ENCODE measurements at regions not wholly inside any gene's neighbourhood (a gene's known extent, or its start where the extent isn't known, plus 50 kb on each side); places are given as distances from the start of the nearest gene placed in this dataset.

DNA sequence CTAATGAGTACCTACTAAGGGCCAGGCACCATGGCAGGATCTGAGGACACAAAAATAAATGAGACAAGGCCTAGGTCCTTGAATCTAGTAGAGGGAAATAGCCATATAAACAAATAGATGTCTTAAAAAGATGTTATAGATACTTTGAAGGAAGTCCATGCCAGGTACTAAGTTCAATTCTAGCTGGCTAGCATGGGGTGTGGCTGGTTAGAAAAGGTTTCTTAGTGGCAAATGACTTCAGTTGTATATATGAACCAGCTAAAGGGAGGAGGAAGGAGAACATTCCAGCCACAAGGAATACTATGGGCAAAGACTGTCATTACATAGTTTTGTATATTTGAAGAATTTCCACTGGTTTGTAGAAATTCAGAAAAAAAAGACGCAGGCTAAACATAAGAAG, 133.6 kb upstream of the BMP4 start:
- DNase-seq (ENCODE audit: low read depth), result no peak

DNA sequence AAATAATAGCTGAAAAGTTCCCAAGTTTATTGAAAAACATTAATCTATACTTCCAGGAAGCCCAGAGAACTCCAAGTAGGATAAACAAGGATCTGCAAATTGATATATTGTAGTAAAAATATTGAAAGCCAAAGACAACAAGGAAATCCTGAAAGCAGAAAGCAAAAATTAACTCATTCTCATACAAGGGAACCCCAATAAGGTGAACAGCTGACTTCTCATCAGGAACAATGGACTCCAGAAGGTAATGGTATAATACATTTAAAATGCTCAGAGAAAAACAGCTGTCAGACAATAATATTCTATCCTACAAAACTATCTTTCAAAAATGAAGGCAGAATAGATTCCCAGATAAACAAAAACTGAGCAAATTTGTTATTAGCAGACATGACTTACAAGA, 138.1 kb upstream of the BMP4 start:
- no peak for DNase-seq (ENCODE audit: low read depth)

GRCh38 chr14:54098536-54098935, 141.9 kb upstream of the BMP4 start:
- DNase-seq (ENCODE audit: low read depth), result no peak

GRCh38 chr14:54102051-54102456, 145.4 kb upstream of the BMP4 start:
- DNase-seq (ENCODE audit: low read depth), result no peak

GRCh38 chr14:54102530-54102929, 145.9 kb upstream of the BMP4 start:
- no peak for DNase-seq (ENCODE audit: low read depth)

DNA sequence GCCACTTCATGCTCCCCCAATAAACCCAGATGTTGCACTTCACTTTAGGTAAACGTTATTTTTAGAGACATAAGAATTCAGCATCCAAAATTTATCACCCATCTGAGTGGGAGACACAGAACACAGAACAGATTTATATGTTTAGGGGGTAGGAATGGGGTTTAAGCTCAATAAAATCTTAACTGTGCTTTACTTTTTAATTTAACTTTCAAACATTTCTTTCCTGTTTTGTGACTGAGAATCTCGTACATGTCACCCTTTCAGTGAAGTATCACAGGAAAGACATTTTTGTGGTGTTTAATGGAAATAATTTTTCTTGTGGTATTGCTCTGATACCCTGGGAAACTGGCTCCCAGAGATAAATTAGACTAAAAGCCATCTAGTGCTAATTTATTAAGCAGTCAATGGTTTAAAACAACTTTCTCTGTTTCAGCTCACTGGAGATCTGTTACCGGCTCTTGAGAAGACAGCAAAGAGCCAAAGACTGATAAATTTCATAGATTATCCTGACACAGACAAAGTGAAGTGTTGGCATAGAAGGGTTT, 148.0 kb upstream of the BMP4 start:
- no peak for DNase-seq (ENCODE audit: low read depth)

GRCh38 chr14:54105406-54105805, 148.8 kb upstream of the BMP4 start:
- no peak for DNase-seq (ENCODE audit: low read depth)

DNA sequence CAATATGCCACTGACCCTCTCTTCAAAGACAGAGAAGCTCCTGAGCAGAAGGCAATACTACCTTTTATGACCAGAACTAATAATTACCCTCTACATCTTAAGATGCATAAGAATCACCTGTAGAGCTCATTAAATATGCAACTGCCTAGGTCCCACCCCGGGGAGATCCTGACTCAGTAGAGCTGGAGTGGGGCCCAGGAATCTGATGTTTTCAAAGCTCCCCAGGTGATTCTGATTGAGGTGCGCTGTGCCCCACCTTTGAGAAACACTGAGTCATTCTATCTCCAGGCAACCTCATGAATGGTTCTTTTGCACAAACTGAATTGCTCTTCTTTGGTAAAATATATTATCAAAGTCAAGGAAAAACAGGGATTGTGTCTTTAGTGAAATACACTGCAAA, 149.3 kb upstream of the BMP4 start:
- no peak for DNase-seq (ENCODE audit: low read depth)

- peak; percentile 29 for DNase-seq (ENCODE audit: low read depth)
These were observed 150.2 kb upstream of the BMP4 start for GRCh38 chr14:54106661-54107377.

GRCh38 chr14:54108481-54109471, 152.2 kb upstream of the BMP4 start:
- DNase-seq (ENCODE audit: low read depth), result peak; percentile 73

DNA sequence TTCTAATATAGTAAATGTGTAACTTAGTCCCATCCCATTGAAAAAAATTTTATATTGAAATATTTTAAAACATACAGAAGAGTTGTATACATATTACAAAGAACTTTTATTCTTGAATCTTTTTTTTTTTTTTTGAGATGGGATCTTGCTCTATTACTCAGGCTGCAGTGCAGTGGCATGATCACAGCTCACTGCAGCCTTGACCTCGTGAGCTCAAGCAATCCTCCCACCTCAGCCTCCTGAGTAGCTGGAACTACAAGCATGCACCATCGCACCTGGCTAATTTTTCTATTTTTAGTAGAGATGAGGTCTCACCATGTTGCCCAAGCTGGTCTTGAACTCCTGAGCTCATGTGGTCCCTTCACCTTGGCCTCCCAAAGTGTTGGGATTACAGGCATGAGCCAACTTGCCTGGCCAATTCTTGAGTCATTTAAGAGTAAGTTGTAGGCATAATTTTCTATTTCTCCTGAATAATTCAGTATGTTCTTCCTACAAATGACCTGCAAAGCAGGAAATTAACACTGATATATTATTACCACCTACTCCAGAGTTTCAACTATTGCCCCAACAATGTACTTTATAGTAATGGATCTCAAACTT, 153.0 kb upstream of the BMP4 start:
- no peak for DNase-seq (ENCODE audit: low read depth)

- DNase-seq (ENCODE audit: low read depth), result no peak
These were observed 158.3 kb upstream of the BMP4 start for GRCh38 chr14:54114941-54115340.

DNA sequence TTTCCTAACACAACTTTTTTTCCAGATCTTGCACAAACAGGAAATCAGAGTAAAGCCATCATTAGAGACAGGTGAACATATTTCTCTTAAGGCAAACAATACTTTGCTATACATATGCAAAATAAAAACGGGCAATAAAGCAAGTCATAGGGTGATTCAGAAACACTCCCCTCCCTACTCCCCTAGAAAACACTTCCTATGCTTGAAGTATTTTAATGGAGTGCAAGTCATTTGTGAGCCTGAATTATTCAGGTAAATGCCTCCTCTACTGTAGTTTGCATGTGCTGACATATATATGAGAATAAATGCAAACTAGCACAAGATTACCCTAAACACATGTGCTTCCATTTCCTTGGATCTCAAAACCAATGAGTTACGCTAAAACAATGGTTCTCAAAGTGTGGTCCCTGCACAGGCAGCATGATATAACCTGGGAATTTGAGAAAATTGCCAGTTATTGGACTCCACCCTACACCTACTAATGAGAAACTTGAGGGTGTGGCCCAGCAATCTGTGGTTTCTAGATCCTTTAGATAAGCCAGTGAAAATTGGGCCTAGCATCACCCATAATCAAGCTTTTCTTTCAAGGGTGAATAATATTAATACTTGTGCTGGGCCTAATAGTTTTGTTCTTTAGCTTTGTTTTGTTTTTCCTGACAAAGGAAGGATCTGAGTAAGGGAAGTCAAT, 159.7 kb upstream of the BMP4 start:
- DNase-seq (ENCODE audit: low read depth), result no peak

DNA sequence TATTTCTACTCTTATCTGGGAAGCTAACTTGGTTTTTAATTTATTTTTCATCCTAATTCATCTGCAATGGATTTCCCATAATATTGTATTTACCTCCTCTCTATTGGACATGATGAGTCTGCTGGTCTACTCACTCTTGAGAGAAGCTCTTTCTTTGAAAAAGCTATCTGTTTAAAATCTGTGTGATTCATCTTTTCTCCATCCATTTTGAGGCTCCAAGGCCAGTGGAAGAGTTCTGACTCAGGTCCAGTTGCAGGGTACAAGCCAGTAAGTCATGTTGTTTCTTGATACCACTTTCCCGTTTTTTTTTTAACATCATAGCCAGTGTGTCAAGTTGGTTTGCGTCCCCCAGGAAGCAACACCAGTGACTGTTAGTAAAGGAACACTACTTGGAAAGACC, 160.3 kb upstream of the BMP4 start:
- no peak for DNase-seq (ENCODE audit: low read depth)

DNA sequence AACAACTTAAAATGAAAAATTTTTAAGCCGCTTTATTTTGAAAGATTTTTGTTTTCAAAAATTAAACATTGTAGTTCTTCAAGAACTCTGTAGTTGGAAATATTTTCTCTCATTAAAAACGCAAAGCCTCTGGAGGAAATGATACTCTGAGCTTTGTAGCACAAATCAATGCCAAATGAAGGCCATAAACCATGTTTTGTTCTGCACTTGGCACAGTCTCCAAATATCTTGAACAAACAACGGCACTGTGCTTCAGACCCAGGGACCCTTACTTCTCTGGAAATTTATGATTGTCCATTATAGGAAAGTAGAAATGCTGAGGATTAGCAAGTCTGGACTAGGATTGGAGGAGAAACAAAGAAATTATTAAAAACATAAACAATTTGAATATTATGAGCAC, 160.8 kb upstream of the BMP4 start:
- DNase-seq (ENCODE audit: low read depth), result no peak

GRCh38 chr14:54117924-54118323, 161.3 kb upstream of the BMP4 start:
- no peak for DNase-seq (ENCODE audit: low read depth)

DNA sequence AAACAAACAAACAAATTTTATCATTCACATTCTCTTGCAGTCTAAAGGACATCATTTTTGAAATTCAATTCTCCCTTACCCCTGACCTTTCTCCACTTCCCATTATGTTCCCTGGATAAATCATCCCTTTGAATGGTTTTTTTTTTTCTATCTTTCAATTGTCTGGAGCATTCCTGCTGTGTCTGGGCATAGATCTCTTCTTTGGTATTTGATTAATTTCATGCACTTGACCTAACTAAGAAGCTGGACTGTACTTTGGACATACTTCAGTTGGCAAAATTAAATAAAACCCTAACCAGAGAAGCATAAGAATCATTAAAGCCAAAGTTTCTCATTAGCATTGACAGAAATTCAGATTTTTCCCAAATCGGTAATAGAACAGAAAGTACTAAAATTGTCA, 163.6 kb upstream of the BMP4 start:
- no peak for DNase-seq (ENCODE audit: low read depth)

DNA sequence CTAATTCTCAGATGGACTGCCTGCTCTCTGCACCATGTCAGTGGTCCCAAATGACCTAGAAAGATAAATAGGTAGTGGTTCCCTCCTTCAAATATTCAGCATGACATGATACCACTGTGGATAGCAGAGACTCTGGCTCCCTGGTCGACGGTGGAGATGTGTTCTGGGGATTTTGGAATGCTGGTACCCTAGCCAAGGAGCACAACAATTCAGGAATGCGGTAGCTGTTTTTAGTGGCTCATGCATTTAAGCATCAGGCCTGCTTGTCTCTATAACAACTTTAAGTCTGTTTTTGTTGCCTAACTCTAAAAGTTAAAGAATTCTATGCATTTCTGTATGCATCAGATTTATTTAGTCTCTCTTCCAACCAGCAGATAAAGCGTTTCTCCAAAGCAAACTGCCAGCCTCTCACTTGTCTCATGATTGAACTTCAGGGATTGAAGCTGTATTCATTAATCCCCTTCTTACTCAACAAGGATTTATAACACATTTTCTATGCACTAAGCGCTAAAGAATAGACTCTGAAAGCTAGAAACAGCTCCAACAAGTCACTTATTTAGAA, 164.9 kb upstream of the BMP4 start:
- no peak for DNase-seq (ENCODE audit: low read depth)

DNA sequence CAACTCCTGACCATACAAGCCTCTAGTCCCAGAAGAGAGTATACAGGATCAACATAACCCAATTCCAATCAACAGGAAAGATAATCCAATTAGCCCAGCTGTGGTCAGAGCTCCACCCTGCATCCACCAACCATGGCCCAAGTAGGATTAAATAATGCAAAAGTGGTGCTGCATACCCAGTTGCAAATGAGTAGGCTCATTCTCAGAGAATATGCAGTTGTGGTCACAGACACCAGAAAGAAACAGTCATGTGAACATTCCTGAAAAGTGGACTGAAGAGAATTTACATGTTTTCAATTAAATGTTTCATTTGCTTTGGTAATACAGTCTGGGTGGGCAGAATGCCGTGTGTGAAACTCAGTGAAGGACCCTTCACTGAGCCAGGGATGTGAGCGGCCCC, 167.2 kb upstream of the BMP4 start:
- peak; percentile 6 for DNase-seq (ENCODE audit: low read depth)

DNA sequence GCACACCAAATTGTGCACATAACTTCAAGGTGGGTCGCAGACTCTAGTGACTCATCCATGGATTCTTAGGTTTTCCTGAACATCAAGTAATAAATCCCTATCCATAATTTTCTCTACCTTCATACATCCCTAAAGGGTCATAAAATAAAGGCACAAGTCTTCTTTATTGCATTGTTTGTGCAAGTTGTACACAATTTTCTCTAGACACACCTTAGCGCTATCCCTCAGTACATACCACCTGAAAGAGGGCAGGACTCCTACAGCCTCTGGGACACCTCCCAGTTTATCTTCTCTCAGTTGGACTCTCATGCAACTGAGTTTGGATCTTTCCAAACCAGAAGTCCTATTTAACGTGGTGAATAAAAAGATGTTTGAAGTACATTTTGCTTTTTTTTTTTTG, 168.5 kb upstream of the BMP4 start:
- no peak for DNase-seq (ENCODE audit: low read depth)

- DNase-seq (ENCODE audit: low read depth), result no peak
These were observed 170.3 kb upstream of the BMP4 start for GRCh38 chr14:54126947-54127346.

DNA sequence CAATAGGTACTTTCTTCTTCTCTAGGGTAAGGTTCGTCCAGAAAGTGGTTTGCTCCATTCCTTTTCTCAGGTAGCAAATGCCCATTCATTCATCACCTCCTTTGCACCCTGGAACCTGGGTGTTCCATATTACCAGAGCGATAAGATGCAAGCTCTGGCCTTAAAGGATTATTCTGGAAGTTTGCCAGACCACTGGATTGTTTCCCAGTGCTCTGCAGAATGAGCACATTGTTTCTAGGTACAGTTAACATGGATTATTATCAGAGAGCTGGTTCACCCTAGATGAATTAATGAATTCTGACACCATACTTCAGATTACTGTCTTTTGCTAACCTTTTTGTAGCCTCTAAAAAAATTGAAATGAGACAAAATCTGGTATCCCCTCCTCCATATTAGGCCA, 170.9 kb upstream of the BMP4 start:
- DNase-seq (ENCODE audit: low read depth), result no peak
